ENCODE measurements at regions not wholly inside any gene's neighbourhood (a gene's known extent, or its start where the extent isn't known, plus 50 kb on each side); places are given as distances from the start of the nearest gene placed in this dataset.
"Not testable (repeated sequence)": the region's sequence is repeated elsewhere in the genome, so short reads cannot be mapped to it uniquely, and the experiment has no call there.

- no peak for DNase-seq (ENCODE audit: low spot score)
Measured at GRCh38 chr18:1133541-1133940, 228.9 kb downstream of the ADCYAP1 start.

- DNase-seq (ENCODE audit: low spot score) = no peak
Measured at GRCh38 chr18:1147730-1148129, 243.1 kb downstream of the ADCYAP1 start.

GRCh38 chr18:1149709-1150108, 245.0 kb downstream of the ADCYAP1 start:
- DNase-seq (ENCODE audit: low spot score) = no peak

- DNase-seq (ENCODE audit: low spot score) = no peak
Measured at GRCh38 chr18:1150344-1150743, 245.7 kb downstream of the ADCYAP1 start.

GRCh38 chr18:1152958-1153357, 248.3 kb downstream of the ADCYAP1 start:
- DNase-seq (ENCODE audit: low spot score) = not testable (repeated sequence)

- no peak for DNase-seq (ENCODE audit: low spot score)
Measured at GRCh38 chr18:1173593-1173992, 268.9 kb downstream of the ADCYAP1 start.

- no peak for DNase-seq (ENCODE audit: low spot score)
Measured at GRCh38 chr18:1177232-1177631, 272.6 kb downstream of the ADCYAP1 start.

- DNase-seq (ENCODE audit: low spot score) = no peak
Measured at GRCh38 chr18:1191341-1191740, 286.7 kb downstream of the ADCYAP1 start.

GRCh38 chr18:1213126-1213525, 308.5 kb downstream of the ADCYAP1 start:
- no peak for DNase-seq (ENCODE audit: low spot score)

GRCh38 chr18:1222880-1223279, 318.2 kb downstream of the ADCYAP1 start:
- no peak for DNase-seq (ENCODE audit: low spot score)

- DNase-seq (ENCODE audit: low spot score) = no peak
Measured at GRCh38 chr18:1227025-1227424, 322.4 kb downstream of the ADCYAP1 start.

GRCh38 chr18:1229634-1230033, 325.0 kb downstream of the ADCYAP1 start:
- no peak for DNase-seq (ENCODE audit: low spot score)

GRCh38 chr18:1232867-1233266, 328.2 kb downstream of the ADCYAP1 start:
- DNase-seq (ENCODE audit: low spot score) = no peak

- no peak for DNase-seq (ENCODE audit: low spot score)
Measured at GRCh38 chr18:1240701-1241100, 336.0 kb downstream of the ADCYAP1 start.

- no peak for DNase-seq (ENCODE audit: low spot score)
Measured at GRCh38 chr18:1244397-1245122, 339.9 kb downstream of the ADCYAP1 start.

- DNase-seq (ENCODE audit: low spot score) = no peak
Measured at GRCh38 chr18:1246827-1247226, 342.2 kb downstream of the ADCYAP1 start.

GRCh38 chr18:1252534-1252933, 347.9 kb downstream of the ADCYAP1 start:
- no peak for DNase-seq (ENCODE audit: low spot score)

- no peak for DNase-seq (ENCODE audit: low spot score)
Measured at GRCh38 chr18:1252936-1253335, 348.3 kb downstream of the ADCYAP1 start.

- no peak for DNase-seq (ENCODE audit: low spot score)
Measured at GRCh38 chr18:1253827-1254226, 349.2 kb downstream of the ADCYAP1 start.

- no peak for DNase-seq (ENCODE audit: low spot score)
Measured at GRCh38 chr18:1261054-1261453, 356.4 kb downstream of the ADCYAP1 start.

GRCh38 chr18:1267021-1267420, 362.4 kb downstream of the ADCYAP1 start:
- DNase-seq (ENCODE audit: low spot score) = no peak

GRCh38 chr18:1270081-1270480, 365.4 kb downstream of the ADCYAP1 start:
- no peak for DNase-seq (ENCODE audit: low spot score)

GRCh38 chr18:1273469-1273868, 368.8 kb downstream of the ADCYAP1 start:
- DNase-seq (ENCODE audit: low spot score) = no peak

GRCh38 chr18:1292167-1292566, 387.5 kb downstream of the ADCYAP1 start:
- DNase-seq (ENCODE audit: low spot score) = no peak
